ENCODE measurements at regions not wholly inside any gene's neighbourhood (a gene's known extent, or its start where the extent isn't known, plus 50 kb on each side); places are given as distances from the start of the nearest gene placed in this dataset.

- TF ChIP-seq, protein P1, sequence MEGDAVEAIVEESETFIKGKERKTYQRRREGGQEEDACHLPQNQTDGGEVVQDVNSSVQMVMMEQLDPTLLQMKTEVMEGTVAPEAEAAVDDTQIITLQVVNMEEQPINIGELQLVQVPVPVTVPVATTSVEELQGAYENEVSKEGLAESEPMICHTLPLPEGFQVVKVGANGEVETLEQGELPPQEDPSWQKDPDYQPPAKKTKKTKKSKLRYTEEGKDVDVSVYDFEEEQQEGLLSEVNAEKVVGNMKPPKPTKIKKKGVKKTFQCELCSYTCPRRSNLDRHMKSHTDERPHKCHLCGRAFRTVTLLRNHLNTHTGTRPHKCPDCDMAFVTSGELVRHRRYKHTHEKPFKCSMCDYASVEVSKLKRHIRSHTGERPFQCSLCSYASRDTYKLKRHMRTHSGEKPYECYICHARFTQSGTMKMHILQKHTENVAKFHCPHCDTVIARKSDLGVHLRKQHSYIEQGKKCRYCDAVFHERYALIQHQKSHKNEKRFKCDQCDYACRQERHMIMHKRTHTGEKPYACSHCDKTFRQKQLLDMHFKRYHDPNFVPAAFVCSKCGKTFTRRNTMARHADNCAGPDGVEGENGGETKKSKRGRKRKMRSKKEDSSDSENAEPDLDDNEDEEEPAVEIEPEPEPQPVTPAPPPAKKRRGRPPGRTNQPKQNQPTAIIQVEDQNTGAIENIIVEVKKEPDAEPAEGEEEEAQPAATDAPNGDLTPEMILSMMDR (IDR thresholded peaks at IDR 0.05): no peak
- TF ChIP-seq ZFX (IDR thresholded peaks at IDR 0.05; ENCODE audit: borderline replicate concordance): no peak
Observed at GRCh38 chr11:106621484-106621883, 396.8 kb downstream of the GUCY1A2 start.

Data from 22Rv1 (cell line).